ENCODE measurements at regions not wholly inside any gene's neighbourhood (a gene's known extent, or its start where the extent isn't known, plus 50 kb on each side); places are given as distances from the start of the nearest gene placed in this dataset.
A peak's percentile ranks its signal among the peaks of the same experiment; 100 is the strongest.
"Not testable (repeated sequence)": the region's sequence is repeated elsewhere in the genome, so short reads cannot be mapped to it uniquely, and the experiment has no call there.

- no peak for DNase-seq (ENCODE audit: low spot score)
Observed at GRCh38 chr11:121938076-121938475, 177.9 kb downstream of the BLID start.

GRCh38 chr11:121936781-121937447, 179.1 kb downstream of the BLID start:
- no peak for DNase-seq (ENCODE audit: low spot score)

- DNase-seq (ENCODE audit: low spot score): no peak
Observed at GRCh38 chr11:121936370-121936769, 179.6 kb downstream of the BLID start.

DNA sequence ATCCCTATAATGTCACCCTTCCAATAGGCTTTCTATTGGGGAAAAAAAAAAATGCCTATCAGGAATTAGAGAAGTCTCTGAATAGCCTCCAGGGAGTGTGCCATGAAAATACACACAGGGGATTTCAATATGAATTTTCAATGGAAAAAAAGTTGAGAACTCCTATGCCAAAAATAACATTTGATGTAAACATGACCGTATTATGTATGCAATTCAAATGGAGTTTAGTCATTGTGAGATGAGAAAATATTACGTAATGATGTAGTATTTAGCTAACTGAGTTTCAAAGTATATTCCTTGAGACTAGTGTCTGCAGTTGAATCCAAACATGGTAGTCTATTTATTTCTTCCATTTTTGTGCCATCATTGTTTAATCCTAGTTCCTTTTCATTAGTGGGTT, 182.3 kb downstream of the BLID start:
- no peak for DNase-seq (ENCODE audit: low spot score)

DNA sequence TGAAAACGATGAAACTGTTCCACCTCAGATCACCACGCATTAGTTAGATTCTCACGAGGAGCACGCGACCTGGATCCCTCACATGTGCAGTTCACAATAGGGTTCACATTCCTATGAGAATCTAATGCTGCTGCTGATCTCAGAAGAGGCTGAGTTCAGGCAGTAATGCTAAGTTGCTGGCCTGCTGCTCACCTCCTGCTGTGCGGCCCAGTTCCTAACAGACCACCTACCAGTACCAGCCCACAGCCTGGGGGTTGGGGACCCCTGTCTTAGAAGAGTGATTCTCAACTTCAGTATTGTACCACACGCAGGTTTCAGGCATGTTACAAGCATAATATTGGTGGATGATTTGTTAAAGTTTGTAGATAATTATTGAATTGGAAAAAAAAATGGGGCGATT, 182.7 kb downstream of the BLID start:
- DNase-seq (ENCODE audit: low spot score): no peak

GRCh38 chr11:121932646-121933185, 183.3 kb downstream of the BLID start:
- no peak for DNase-seq (ENCODE audit: low spot score)

GRCh38 chr11:121931748-121932352, 184.2 kb downstream of the BLID start:
- no peak for DNase-seq (ENCODE audit: low spot score)

GRCh38 chr11:121931121-121931520, 184.9 kb downstream of the BLID start:
- DNase-seq (ENCODE audit: low spot score): no peak

DNA sequence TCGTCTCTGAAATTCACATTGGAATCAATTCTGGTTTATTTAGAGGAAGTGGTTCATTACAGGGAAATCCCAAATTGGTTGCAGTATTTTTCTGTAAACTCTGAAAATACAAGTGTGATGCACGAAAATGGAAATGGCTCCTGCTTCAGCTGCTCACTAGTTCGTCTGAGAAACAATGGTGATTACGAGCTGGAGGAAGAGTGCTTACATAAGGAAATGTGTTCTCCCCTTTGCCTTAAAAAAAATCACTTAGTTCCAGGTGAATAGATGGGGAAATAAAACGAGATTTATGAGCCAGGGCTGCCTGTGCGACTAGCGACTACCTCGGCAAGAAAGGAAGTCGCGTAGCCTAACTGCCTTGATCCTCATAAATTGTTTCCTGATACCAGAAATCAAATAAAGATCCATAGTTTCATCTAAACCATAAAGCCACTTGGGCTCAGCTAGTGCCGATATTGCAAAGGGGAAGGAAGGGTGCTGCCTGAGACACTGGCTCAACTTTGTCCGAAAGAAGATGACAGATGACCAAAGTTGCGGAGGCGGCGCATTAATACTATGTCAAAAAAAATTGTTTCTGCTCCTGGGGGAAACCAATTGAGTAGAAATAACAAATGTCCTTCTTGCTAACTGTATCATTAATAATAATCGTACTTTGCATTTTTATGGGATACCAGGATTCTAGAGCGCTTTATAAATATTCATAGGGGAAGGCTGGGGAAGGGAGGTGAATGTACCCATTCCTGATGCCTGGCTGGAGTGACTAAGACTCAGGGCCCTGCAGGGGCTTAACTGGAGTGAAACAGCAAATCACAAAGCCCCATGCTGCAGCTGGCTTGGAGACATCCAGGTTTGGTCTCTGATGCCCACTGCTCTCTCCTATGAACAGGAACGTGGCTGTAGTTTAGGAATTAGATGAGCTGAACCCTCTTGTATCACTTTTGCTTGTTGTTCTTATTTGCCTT, 185.7 kb downstream of the BLID start:
- DNase-seq (ENCODE audit: low spot score): peak; percentile 15

DNA sequence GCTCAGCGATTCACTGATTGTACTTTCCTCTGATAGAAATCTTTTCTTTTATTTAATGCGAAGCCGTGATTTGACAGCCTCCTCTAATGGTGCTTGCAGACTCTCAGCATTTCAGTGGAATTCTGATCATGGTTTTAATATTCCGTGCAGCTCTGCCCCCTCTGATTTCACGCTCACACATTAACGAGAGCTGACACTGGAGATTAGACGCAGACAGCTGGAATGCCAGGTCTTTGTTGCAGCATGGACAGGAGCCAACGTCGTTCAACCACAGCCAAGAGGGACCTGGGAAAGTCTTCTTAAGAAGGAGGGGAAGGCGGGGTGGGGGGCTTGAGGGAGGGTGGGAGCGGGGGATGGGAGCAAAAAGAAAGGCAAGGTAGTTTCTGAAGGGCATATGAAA, 186.4 kb downstream of the BLID start:
- DNase-seq (ENCODE audit: low spot score): peak; percentile 64

GRCh38 chr11:121928597-121929580, 187.1 kb downstream of the BLID start:
- peak; percentile 35 for DNase-seq (ENCODE audit: low spot score)

DNA sequence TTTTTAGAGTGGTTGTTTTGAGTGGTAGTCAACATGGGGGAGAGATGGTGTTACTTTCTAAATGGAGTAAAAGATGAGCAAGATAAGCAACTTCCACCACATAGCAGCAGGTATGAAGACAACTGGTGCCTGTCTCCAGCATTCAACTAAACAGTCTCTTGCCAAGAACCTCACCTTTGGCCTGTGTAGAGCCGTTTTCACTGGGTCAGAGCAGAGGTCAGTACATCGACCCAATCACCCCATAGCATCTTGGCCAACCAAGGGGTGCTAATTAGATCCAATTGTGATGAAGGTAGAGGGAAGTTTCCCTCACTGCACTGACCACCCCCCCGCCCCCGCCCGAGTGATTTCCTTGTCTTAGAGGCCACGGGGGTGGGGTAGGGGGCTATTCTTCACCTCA, 188.2 kb downstream of the BLID start:
- no peak for DNase-seq (ENCODE audit: low spot score)

DNA sequence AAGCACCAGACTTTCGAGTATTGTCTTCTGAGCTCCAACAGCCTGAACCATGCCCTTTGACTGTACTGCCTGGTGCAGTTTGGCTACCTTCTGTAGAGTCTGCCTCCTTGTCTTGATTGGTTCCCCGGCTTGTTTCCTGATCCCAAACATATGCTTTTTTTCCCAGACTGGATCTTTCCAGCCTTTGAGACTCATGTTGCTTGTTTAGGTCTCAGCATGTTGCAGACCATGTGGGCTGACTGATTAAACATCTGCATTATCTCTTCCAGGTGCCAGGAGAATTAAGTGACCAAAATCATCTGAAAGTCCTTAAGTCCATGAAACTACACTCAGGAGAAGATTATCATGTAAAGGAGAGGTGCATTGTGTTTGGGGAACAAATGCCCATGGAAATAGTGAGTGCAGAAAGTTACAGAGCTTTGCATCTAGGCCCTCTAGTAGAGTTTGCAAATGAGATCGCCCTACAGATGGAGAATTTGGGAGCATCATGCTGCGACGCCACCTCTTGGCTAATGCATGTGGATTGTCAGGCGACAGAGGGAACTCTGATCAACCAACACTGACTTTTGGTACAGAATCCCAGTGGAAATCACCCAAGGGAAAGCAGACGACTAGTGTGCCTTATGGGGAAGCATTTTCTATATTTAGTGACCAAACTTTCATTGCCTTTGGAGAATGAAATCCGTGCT, 188.8 kb downstream of the BLID start:
- no peak for DNase-seq (ENCODE audit: low spot score)

GRCh38 chr11:121924191-121924590, 191.8 kb downstream of the BLID start:
- DNase-seq (ENCODE audit: low spot score): no peak

DNA sequence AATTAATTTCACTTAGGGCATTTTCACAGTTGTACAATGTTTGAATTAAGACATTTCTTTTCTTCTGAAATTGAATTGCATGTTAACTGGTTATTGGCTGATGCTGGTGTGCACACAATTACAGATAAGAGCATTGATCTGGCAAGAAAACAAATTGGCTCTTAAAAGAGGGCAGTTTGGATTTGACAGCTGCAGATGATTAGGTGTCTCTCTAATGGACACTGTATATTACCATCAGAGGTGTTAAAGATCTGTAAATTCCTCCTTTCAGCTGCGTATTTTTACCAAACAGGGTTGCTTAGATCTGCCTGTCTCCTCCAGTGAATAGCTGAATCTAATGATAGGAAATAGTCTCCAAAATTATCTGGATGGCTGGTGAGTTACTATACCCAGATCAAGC, 198.5 kb downstream of the BLID start:
- no peak for DNase-seq (ENCODE audit: low spot score)

DNA sequence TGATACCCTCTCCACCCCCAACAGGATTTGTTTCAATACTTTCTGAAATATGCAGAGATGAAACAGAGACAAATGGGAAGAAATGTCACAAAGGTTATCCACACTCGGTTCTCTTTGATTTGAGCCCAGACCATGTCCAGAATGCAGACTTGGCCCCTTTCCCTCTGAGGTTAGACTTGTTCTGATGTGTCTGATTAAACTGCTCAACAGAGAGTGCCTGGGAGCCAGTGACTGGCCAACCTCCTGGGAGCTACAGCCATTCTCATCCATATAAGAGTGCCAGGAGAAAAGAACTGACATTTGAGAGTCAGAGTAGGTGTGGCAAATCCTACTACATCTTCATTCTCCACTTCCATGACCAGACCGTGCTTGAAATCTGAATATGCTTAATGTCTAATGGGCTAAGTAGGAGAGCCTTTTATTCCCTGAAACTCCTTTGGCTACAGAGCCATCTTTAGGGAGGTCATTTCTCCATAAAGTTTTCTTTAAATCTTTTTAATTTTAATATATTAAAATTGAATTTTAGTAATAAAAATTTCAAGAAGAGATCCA, 201.4 kb downstream of the BLID start:
- no peak for DNase-seq (ENCODE audit: low spot score)

DNA sequence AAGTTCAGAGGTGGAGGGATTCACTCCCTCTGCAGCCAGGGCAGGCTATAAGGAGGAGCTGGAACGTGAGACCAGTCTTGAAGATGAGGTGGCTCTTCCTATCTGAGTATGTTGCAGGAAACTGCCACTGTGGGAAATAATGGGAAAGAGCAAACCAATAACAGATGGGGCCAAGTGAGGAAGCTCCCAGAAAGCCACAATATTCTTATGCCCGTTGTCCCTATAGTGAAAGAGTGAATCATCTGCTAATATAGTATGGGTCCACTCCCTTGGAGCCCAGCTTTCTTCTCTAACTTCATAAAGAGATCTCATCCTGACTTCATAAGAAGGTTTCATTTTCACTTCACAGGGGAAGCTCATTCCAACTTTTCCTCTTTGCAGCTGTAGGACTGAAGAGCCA, 206.4 kb downstream of the BLID start:
- no peak for DNase-seq (ENCODE audit: low spot score)

GRCh38 chr11:121907379-121907778, 208.6 kb downstream of the BLID start:
- DNase-seq (ENCODE audit: low spot score): no peak

DNA sequence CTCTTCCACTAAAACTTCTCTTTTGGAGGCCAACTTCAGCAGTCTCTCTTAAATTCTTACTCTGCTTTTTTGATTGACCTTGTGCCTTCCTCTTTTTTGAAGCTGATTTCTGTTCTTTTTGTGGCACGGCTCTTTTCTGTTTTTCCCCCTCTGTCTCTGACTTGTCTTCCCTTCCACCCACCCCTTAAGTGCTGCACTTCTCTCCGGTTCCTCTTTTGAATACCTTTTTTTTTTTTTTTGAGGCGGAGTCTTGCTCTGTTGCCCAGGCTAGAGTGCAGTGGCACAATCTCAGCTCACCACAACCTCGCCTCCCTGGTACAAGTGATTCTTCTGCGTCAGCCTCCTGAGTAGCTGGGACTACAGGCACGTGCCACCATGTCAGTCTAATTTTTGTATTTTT, 211.9 kb downstream of the BLID start:
- DNase-seq (ENCODE audit: low spot score): no peak

DNA sequence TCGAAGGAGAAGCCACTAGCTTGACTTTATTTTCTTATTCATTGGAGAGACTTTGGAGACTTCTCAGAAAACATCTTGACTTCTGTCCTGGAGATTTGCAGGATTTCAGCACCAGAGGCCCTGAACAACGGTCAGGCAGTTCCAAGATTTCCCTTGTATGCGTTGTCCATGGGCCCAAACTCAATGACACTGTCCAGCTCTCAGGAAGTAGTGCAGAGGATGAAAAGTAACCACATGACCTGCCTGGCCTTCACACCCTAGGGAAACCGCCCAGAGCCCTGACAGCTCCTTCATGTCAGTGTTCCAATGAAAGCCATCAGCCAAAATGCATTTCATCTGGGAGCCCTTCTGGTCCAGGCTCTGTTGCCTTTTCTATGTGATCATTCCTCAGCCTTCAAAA, 214.1 kb downstream of the BLID start:
- DNase-seq (ENCODE audit: low spot score): no peak

- not testable (repeated sequence) for DNase-seq (ENCODE audit: low spot score)
Observed at GRCh38 chr11:121901417-121901816, 214.6 kb downstream of the BLID start.
